PC-3 (cell line): ENCODE measurements at regions not wholly inside any gene's neighbourhood (a gene's known extent, or its start where the extent isn't known, plus 50 kb on each side); places are given as distances from the start of the nearest gene placed in this dataset.

Experiments used
- ATAC-seq: fragments of 200-7000 bp; cut with Tn5 transposase; 2 replicates; pipeline ENCODE4 v1.9.1; 2020; ENCODE audit warnings: mild to moderate bottlenecking, moderate library complexity
- BruUV-seq: library from RNA; stranded (reverse); fragments of 400-500 nt; replicated peaks from 2 replicates; lab custom pipeline; 2021; lab: Mats Ljungman, UMichigan
- CTCF ChIA-PET: fragments of 300-600 bp; sonication (Branson Sonifier 250); formaldehyde crosslinking; loops from one replicate; lab custom pipeline; 2022; ENCODE audit warnings: antibody characterized with exemption; lab: Charles Lee
- POLR2A ChIA-PET: fragments of 300-600 bp; sonication (Branson Sonifier 250); formaldehyde crosslinking; loops from one replicate; lab custom pipeline; 2022; ENCODE audit warnings: antibody characterized with exemption; ENCODE audit not compliant: unreplicated experiment; lab: Charles Lee
- DNase-seq: peaks from one replicate; pipeline ENCODE4 v3.0.0-alpha.2; 2015
- H2AFZ ChIP-seq: fragments of 300-600 bp; sonication (generic); 2 replicates; pipeline ENCODE4 v1.6.0; 2016; ENCODE audit warnings: antibody characterized with exemption, low read length
- H3F3A ChIP-seq: fragments of 300-600 bp; sonication (generic); one replicate; pipeline ENCODE4 v1.6.0; 2017; ENCODE audit warnings: antibody characterized with exemption, low read length, control low read depth, mild to moderate bottlenecking; ENCODE audit not compliant: unreplicated experiment
- H3K27ac ChIP-seq: fragments of 300-600 bp; sonication (generic); 2 replicates; pipeline ENCODE4 v1.5.1; 2016; ENCODE audit warnings: mild to moderate bottlenecking, low read length
- H3K27me3 ChIP-seq: fragments of 300-600 bp; sonication (generic); 2 replicates; pipeline ENCODE4 v1.6.1; 2016; ENCODE audit warnings: low read length, mixed read lengths
- H3K36me3 ChIP-seq: fragments of 300-600 bp; sonication (generic); 2 replicates; pipeline ENCODE4 v1.6.1; 2016; ENCODE audit warnings: low read depth, mixed run types, low read length, mixed read lengths
- H3K4me1 ChIP-seq: fragments of 300-600 bp; sonication (generic); 2 replicates; pipeline ENCODE4 v1.5.1; 2016; ENCODE audit warnings: low read length; ENCODE audit not compliant: insufficient read depth
- H3K4me2 ChIP-seq: fragments of 300-600 bp; sonication (generic); 2 replicates; pipeline ENCODE4 v1.6.0; 2016; ENCODE audit warnings: low read length
- H3K4me3 ChIP-seq: fragments of 300-600 bp; sonication (generic); 2 replicates; pipeline ENCODE4 v1.5.1; 2016; ENCODE audit warnings: mild to moderate bottlenecking, low read length, mixed read lengths
- H3K79me2 ChIP-seq: fragments of 300-600 bp; sonication (generic); 2 replicates; pipeline ENCODE4 v1.6.1; 2017; ENCODE audit warnings: low read length, mixed read lengths
- H3K9ac ChIP-seq: fragments of 300-600 bp; sonication (generic); 2 replicates; pipeline ENCODE4 v1.6.0; 2016; ENCODE audit warnings: mild to moderate bottlenecking, low read length
- H3K9me2 ChIP-seq: fragments of 300-600 bp; sonication (generic); replicated peaks from 2 replicates; pipeline ENCODE4 v1.6.1; 2016; ENCODE audit warnings: mixed run types, low read length, mixed read lengths
- H3K9me3 ChIP-seq: fragments of 300-600 bp; sonication (generic); 2 replicates; pipeline ENCODE4 v1.6.1; 2016; ENCODE audit warnings: low read length, mixed read lengths
- H4K20me1 ChIP-seq: fragments of 300-600 bp; sonication (generic); 2 replicates; pipeline ENCODE4 v1.6.1; 2016; ENCODE audit warnings: low read length, mixed read lengths
- EZH2 ChIP-seq: fragments of 300-600 bp; sonication (generic); IDR thresholded peaks from one replicate; pipeline ENCODE4 v1.6.1; 2017; ENCODE audit warnings: antibody characterized with exemption, mild to moderate bottlenecking, low read length; ENCODE audit not compliant: unreplicated experiment
- EZH2phosphoT487 ChIP-seq: fragments of 300-600 bp; sonication (generic); IDR thresholded peaks from 2 replicates; pipeline ENCODE4 v1.6.1; 2018; ENCODE audit warnings: mild to moderate bottlenecking, antibody characterized with exemption, low read length, borderline replicate concordance
- intact Hi-C: fragments of 100-400 bp; cut with micrococcal nuclease; formaldehyde crosslinking; loops from 2 replicates; pipeline ENCODE4 v1.9.0; 2023
- TF ChIP-seq, protein P1 (sequence below): fragments of 300-600 bp; sonication (generic); conservative IDR thresholded peaks from 2 replicates; pipeline ENCODE4 v1.5.1; 2017; ENCODE audit warnings: antibody characterized with exemption, low read depth, mild to moderate bottlenecking, low read length

DNA sequence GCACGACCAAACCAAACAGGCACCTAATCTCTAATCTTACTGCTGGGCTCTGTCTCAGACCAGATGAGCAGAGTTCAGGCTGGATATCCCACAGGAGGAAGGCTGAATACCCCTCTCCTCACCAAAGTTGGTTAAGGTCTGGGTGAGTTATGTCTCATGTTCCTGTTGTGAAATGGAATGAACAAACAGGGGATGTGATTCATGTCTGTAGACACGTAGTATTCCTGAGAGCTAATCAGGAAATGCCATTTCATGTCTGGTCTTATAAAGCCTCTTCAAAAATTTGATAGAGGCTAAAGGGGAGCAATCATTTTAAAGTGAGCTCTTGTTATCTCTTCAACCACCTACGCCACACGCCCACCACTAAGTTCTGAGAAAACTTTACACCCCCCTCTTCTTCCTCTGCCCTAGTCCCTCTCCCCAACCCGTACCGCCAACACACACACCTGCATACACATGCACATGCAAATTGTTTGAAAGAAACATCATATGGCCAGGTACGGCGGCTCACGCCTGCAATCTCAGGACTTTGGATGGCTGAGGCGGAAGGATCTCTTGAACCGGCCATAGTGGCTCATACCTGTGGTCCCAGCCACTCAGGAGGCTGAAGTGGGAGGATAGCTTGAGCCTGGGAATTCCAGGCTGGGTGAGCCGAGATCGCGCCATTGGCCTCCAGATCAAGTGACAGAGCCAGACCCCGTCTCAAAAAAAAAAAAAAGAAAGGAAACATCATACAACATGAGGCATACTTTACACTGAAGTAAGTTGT is 69.8 kb upstream of the RAI14 start:
- no peak overlapping the region for H2AFZ ChIP-seq
- H3K27ac ChIP-seq: peak overlapping the region; percentile 99
- no peaks in the 10 kb centered on the region for H3K9me3 ChIP-seq
- intact Hi-C loops: loop anchor here (1.0 to 5.0 kb wide), 5 partner anchors 50 to 312 kb away; partner anchors contain the start of gene TTC23L
- peak overlapping the region; percentile 64 for H3K4me3 ChIP-seq
- peaks cover 70% of the 10 kb centered on the region for H3K4me1 ChIP-seq
- TSS peak; percentile 89 for BruUV-seq
- H3K27me3 ChIP-seq: no peaks in the 10 kb centered on the region
- POLR2A ChIA-PET: interaction anchor here (0.7 to 1.7 kb wide), 4 partner anchors 12 to 252 kb away, joined by 3 to 11 read pairs (median 6); partner anchors contain the start of gene RAI14
- DNase-seq (peak; percentile 97), ATAC-seq (peak; percentile 72)
- H4K20me1 ChIP-seq: no peaks in the 10 kb centered on the region
- TF ChIP-seq, protein P1, sequence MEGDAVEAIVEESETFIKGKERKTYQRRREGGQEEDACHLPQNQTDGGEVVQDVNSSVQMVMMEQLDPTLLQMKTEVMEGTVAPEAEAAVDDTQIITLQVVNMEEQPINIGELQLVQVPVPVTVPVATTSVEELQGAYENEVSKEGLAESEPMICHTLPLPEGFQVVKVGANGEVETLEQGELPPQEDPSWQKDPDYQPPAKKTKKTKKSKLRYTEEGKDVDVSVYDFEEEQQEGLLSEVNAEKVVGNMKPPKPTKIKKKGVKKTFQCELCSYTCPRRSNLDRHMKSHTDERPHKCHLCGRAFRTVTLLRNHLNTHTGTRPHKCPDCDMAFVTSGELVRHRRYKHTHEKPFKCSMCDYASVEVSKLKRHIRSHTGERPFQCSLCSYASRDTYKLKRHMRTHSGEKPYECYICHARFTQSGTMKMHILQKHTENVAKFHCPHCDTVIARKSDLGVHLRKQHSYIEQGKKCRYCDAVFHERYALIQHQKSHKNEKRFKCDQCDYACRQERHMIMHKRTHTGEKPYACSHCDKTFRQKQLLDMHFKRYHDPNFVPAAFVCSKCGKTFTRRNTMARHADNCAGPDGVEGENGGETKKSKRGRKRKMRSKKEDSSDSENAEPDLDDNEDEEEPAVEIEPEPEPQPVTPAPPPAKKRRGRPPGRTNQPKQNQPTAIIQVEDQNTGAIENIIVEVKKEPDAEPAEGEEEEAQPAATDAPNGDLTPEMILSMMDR: no peak
- TF ChIP-seq EZH2phosphoT487 (no peak), EZH2 (no peak)
- H3F3A ChIP-seq: peaks cover 6% of the 10 kb centered on the region
- H3K4me2 ChIP-seq: peak overlapping the region; percentile 91
- no peaks in the 10 kb centered on the region for H3K9me2 ChIP-seq
- H3K36me3 ChIP-seq: no peaks in the 10 kb centered on the region
- CTCF ChIA-PET: interaction anchor here (0.7 to 1.2 kb wide), 2 partner anchors 63 to 99 kb away, joined by 3 read pairs; no protein-coding TSS in a partner anchor
- peak overlapping the region; percentile 98 for H3K9ac ChIP-seq
- no peaks in the 10 kb centered on the region for H3K79me2 ChIP-seq

DNA sequence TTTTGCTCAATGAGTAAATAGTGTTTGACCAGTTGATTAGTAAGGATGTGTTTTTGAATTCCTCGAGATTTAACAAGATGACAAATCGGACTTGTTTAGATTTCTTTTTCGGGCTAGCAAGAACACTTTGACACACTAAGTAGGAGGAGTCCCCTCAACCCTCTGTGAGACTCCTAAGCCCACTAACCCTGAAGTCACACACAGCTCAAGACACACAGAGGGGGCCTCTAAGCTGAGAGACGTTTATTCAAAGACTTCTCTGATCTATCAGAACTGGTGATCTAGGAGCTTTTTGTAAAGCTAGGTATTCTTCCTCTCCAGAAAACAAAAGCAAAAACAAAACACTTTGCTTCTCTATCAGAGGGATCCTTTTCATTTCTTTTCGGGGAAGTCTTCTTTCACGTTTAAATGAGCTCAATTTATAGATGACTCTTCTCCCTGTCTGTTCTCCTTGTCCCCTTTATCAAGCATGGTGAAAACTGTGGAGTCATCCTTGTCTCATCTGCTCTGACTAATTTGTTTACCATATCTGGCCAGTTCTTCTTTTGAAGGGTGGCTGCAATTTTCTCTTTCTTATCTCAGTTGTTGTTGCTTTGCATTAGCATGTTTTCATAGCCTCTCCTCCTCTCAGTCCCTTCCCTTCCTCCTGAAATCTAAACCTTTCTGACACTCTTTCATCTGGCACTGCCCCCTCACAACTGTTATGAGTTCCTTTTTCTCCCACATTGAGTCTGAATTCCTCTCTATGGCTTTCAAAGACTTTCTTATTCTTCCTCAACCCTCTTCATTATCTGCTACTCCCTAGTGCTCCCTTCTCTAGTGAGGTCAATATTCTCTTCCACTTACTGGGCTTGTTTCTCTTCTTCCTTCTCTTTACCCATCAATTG is 68.5 kb upstream of the RAI14 start:
- DNase-seq (peak; percentile 76), ATAC-seq (peak; percentile 6)
- Histone ChIP-seq H3K4me2 (peak overlapping the region; percentile 91), H3K4me1 (peaks cover 68% of the 10 kb centered on the region), H4K20me1 (no peaks in the 10 kb centered on the region), H2AFZ (no peak overlapping the region), H3K27me3 (no peaks in the 10 kb centered on the region), H3K4me3 (peak overlapping the region; percentile 45), H3K36me3 (no peaks in the 10 kb centered on the region), H3K9ac (peak overlapping the region; percentile 98), H3K9me3 (no peaks in the 10 kb centered on the region), H3K79me2 (no peaks in the 10 kb centered on the region), H3F3A (peaks cover 6% of the 10 kb centered on the region), H3K9me2 (no peaks in the 10 kb centered on the region), H3K27ac (peak overlapping the region; percentile 99)
- ChIA-PET CTCF (no interaction called here), POLR2A (interaction anchor here (0.7 to 1.0 kb wide), 2 partner anchors 21 to 67 kb away, joined by 3 to 4 read pairs; no protein-coding TSS in a partner anchor)
- TF ChIP-seq, protein P1: no peak
- TF ChIP-seq EZH2phosphoT487: no peak
- no peak for TF ChIP-seq EZH2
- no TSS peak for BruUV-seq
- intact Hi-C loops: loop anchor here (1.0 to 5.0 kb wide), 4 partner anchors 51 to 311 kb away; partner anchors contain the start of gene TTC23L
